ENCODE measurements at regions not wholly inside any gene's neighbourhood (a gene's known extent, or its start where the extent isn't known, plus 50 kb on each side); places are given as distances from the start of the nearest gene placed in this dataset.

DNA sequence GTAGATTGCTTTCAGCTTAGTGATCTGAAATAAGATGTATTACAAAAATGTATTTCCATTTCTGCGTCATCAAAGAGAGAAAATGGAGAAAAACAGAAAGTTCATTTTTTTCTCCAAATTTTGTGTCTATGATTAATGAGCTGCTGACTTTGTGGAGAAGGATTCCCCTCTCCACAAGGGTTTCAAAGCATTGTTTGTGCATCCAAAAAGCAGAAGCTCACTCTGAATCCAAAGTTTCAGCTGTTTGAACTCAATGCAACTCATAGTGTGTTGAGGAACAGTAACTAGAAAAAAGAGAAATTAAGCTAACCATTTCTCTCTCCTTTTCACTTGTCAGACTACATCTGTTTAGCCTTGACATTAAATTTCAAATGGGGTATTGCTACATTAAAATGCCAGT is 62.9 kb upstream of the SLC7A11 start:
- TF ChIP-seq YY1 (IDR thresholded peaks at IDR 0.05; ENCODE audit: low read depth) (no peak), EP300 (IDR thresholded peaks at IDR 0.05; ENCODE audit: borderline replicate concordance) (no peak), NFIC (IDR thresholded peaks at IDR 0.05) (no peak), TAF1 (IDR thresholded peaks at IDR 0.05; ENCODE audit: low read depth) (no peak)
- TF ChIP-seq, protein P1, sequence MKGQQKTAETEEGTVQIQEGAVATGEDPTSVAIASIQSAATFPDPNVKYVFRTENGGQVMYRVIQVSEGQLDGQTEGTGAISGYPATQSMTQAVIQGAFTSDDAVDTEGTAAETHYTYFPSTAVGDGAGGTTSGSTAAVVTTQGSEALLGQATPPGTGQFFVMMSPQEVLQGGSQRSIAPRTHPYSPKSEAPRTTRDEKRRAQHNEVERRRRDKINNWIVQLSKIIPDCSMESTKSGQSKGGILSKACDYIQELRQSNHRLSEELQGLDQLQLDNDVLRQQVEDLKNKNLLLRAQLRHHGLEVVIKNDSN (IDR thresholded peaks at IDR 0.05), result no peak
- TF ChIP-seq, protein P2, sequence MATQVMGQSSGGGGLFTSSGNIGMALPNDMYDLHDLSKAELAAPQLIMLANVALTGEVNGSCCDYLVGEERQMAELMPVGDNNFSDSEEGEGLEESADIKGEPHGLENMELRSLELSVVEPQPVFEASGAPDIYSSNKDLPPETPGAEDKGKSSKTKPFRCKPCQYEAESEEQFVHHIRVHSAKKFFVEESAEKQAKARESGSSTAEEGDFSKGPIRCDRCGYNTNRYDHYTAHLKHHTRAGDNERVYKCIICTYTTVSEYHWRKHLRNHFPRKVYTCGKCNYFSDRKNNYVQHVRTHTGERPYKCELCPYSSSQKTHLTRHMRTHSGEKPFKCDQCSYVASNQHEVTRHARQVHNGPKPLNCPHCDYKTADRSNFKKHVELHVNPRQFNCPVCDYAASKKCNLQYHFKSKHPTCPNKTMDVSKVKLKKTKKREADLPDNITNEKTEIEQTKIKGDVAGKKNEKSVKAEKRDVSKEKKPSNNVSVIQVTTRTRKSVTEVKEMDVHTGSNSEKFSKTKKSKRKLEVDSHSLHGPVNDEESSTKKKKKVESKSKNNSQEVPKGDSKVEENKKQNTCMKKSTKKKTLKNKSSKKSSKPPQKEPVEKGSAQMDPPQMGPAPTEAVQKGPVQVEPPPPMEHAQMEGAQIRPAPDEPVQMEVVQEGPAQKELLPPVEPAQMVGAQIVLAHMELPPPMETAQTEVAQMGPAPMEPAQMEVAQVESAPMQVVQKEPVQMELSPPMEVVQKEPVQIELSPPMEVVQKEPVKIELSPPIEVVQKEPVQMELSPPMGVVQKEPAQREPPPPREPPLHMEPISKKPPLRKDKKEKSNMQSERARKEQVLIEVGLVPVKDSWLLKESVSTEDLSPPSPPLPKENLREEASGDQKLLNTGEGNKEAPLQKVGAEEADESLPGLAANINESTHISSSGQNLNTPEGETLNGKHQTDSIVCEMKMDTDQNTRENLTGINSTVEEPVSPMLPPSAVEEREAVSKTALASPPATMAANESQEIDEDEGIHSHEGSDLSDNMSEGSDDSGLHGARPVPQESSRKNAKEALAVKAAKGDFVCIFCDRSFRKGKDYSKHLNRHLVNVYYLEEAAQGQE (IDR thresholded peaks at IDR 0.05; ENCODE audit: low read depth), result no peak
- TF ChIP-seq, protein P3, sequence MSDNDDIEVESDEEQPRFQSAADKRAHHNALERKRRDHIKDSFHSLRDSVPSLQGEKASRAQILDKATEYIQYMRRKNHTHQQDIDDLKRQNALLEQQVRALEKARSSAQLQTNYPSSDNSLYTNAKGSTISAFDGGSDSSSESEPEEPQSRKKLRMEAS (IDR thresholded peaks at IDR 0.05), result no peak

Measured in Ishikawa (cell line).